ENCODE measurements at regions not wholly inside any gene's neighbourhood (a gene's known extent, or its start where the extent isn't known, plus 50 kb on each side); places are given as distances from the start of the nearest gene placed in this dataset.

GRCh38 chr12:16863742-16864141 lies 257.8 kb upstream of the LMO3 start:
- TF ChIP-seq POLR2A (IDR thresholded peaks at IDR 0.05; ENCODE audit: low read depth, low read length): no peak
- no peak for TF ChIP-seq POLR2AphosphoS5 (IDR thresholded peaks at IDR 0.05; ENCODE audit: low read depth, low read length)

Measured in GM12892 (cell line).